ENCODE measurements at regions not wholly inside any gene's neighbourhood (a gene's known extent, or its start where the extent isn't known, plus 50 kb on each side); places are given as distances from the start of the nearest gene placed in this dataset.

DNA sequence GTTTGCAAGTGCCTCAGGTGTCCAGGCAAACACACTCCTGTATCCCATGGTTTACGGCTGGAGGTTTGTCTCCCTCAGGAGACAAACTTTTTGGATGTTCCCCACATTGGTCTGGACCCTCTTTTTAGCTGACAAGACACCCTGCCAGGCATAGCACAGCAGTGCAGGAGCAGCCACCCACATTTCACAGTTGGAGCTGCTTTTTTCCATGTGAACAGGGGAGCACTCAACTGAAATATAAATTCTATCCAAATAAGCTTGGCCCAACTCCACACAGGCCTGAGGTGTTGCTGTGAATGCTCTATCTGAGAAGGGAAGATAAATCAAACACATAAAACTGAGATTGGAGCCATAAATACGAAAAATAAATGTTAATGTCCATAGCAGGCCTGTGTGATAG, 501.3 kb upstream of the IL12A start (continued):
- no peak for TF ChIP-seq POLR2A (IDR thresholded peaks at IDR 0.05; ENCODE audit: borderline replicate concordance, extremely low read depth, insufficient read depth, insufficient read length)
- TF ChIP-seq RAD21 (IDR thresholded peaks at IDR 0.05; ENCODE audit: low read depth), result no peak
- TF ChIP-seq ZNF274 (IDR thresholded peaks at IDR 0.05; ENCODE audit: low read depth, low read length), result no peak
- no peak for TF ChIP-seq TCF7L2 (IDR thresholded peaks at IDR 0.05; ENCODE audit: borderline replicate concordance, extremely low read depth, insufficient read depth, insufficient read length)
- no peak for TF ChIP-seq ELF1 (IDR thresholded peaks at IDR 0.05; ENCODE audit: borderline replicate concordance, low read depth)

DNA sequence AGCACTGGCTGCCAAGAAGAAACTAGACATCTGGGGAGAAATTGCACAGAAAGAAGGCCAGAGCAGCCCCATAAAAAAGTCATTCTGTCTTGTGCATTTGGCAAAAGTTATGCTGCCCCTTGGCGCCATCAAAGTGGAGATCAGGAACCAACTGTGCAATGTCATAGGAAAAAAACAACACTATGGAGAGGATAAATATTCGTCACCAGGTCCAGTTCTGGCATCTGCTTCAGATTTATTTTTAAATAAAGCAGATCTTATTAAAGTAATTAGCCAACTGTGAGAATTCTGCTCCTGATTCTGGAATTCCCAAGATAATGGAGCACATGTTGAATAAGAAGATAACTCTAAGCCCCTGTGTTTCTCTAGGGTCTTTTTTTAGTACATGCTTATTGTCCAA, 500.0 kb upstream of the IL12A start:
- ChIA-PET RAD21 (ENCODE audit: low non-redundant PET in 1 of 2, low total read pairs in 2 of 2, uncharacterized antibody in 2 of 2, unreplicated experiment in 2 of 2) (no interaction called here), CTCF (no interaction called here), POLR2A (no interaction called here)
- Histone ChIP-seq H3K4me1 (ENCODE audit: control insufficient read depth in 1 of 2, insufficient read depth in 2 of 2, low read length in 2 of 2) (no peaks in the 10 kb centered on the region), H3K27me3 (ENCODE audit: insufficient read depth, low read length) (no peaks in the 10 kb centered on the region), H3K9ac (ENCODE audit: low read length) (no peak overlapping the region), H3K79me2 (ENCODE audit: insufficient read depth, low read length) (no peaks in the 10 kb centered on the region), H3K9me2 (ENCODE audit: insufficient read depth) (no peaks in the 10 kb centered on the region), H4K20me1 (ENCODE audit: insufficient read depth) (no peaks in the 10 kb centered on the region), H3K4me3 (replicated peaks in 1 of 2; ENCODE audit: low read depth in 1 of 2, low read length in 2 of 2) (no peak overlapping the region), H3K9me3 (ENCODE audit: control insufficient read depth in 1 of 2, insufficient read depth in 1 of 2, low read depth in 1 of 2, low read length in 2 of 2) (no peaks in the 10 kb centered on the region), H2AFZ (ENCODE audit: low read depth, low read length, poor library complexity, severe bottlenecking) (no peak overlapping the region), H3K4me2 (ENCODE audit: low read length) (no peak overlapping the region), H3K36me3 (ENCODE audit: control insufficient read depth in 1 of 2, insufficient read depth in 2 of 2, low read length in 2 of 2) (no peaks in the 10 kb centered on the region), H3K27ac (ENCODE audit: low read depth, low read length) (no peak overlapping the region)
- BruUV-seq (replicated peaks), result no TSS peak
- TF ChIP-seq POLR2AphosphoS5 (IDR thresholded peaks at IDR 0.05; ENCODE audit: low read depth, low read length), result no peak
- no peak for TF ChIP-seq CTCF (IDR thresholded peaks at IDR 0.05 in 2 of 3, conservative IDR thresholded peaks at IDR 0.05 in 1 of 3; ENCODE audit: borderline replicate concordance in 1 of 3, insufficient read depth in 1 of 3, low read depth in 2 of 3, low read length in 2 of 3)
- TF ChIP-seq ZNF274 (IDR thresholded peaks at IDR 0.05; ENCODE audit: low read depth, low read length), result no peak
- TF ChIP-seq, protein P1, sequence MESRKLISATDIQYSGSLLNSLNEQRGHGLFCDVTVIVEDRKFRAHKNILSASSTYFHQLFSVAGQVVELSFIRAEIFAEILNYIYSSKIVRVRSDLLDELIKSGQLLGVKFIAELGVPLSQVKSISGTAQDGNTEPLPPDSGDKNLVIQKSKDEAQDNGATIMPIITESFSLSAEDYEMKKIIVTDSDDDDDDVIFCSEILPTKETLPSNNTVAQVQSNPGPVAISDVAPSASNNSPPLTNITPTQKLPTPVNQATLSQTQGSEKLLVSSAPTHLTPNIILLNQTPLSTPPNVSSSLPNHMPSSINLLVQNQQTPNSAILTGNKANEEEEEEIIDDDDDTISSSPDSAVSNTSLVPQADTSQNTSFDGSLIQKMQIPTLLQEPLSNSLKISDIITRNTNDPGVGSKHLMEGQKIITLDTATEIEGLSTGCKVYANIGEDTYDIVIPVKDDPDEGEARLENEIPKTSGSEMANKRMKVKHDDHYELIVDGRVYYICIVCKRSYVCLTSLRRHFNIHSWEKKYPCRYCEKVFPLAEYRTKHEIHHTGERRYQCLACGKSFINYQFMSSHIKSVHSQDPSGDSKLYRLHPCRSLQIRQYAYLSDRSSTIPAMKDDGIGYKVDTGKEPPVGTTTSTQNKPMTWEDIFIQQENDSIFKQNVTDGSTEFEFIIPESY (IDR thresholded peaks at IDR 0.05; ENCODE audit: extremely low read depth, insufficient replicate concordance, low read length), result no peak
- TF ChIP-seq POLR2A (IDR thresholded peaks at IDR 0.05; ENCODE audit: borderline replicate concordance, extremely low read depth, insufficient read depth, insufficient read length), result no peak
- TF ChIP-seq CEBPB (IDR thresholded peaks at IDR 0.05; ENCODE audit: low read depth), result no peak
- no peak for TF ChIP-seq EGR1 (IDR thresholded peaks at IDR 0.05; ENCODE audit: low read depth)
- no peak for TF ChIP-seq TCF7L2 (IDR thresholded peaks at IDR 0.05; ENCODE audit: borderline replicate concordance, extremely low read depth, insufficient read depth, insufficient read length)
- TF ChIP-seq JUND (IDR thresholded peaks at IDR 0.05), result no peak
- no peak for TF ChIP-seq REST (IDR thresholded peaks at IDR 0.05; ENCODE audit: low read depth)
- no peak for TF ChIP-seq RAD21 (IDR thresholded peaks at IDR 0.05; ENCODE audit: low read depth)
- intact Hi-C loops (cut with micrococcal nuclease), result no loop called here
- DNase-seq (ENCODE audit: low read depth, low spot score), result no peak
- ATAC-seq, result no peak

Data from HCT116 (cell line).